HepG2 (cell line): ENCODE measurements at regions not wholly inside any gene's neighbourhood (a gene's known extent, or its start where the extent isn't known, plus 50 kb on each side); places are given as distances from the start of the nearest gene placed in this dataset.

Experiments used
- ATAC-seq: fragments of 200-7000 bp; cut with Tn5 transposase; 3 replicates; pipeline ENCODE4 v1.9.1; 2020; ENCODE audit warnings: mild to moderate bottlenecking, moderate library complexity
- BruUV-seq: library from RNA; stranded (reverse); fragments of 400-500 nt; replicated peaks from 2 replicates; lab custom pipeline; 2021; lab: Mats Ljungman, UMichigan
- CTCF ChIA-PET: fragments of 300-600 bp; formaldehyde crosslinking; extraction: SDS; loops from one replicate; lab custom pipeline; 2021; ENCODE audit warnings: low total read pairs, inconsistent platforms, low intra/inter-chr PET ratio; lab: Yijun Ruan, JAX
- POLR2A ChIA-PET: fragments of 350-600 bp; sonication (Branson Sonifier 250); formaldehyde crosslinking; loops from one replicate; lab custom pipeline; 2020; ENCODE audit warnings: antibody characterized with exemption, inconsistent platforms; lab: Yijun Ruan, JAX
- DNase-seq: peaks from one replicate; pipeline ENCODE4 v3.0.0-alpha.2; 2015; ENCODE audit warnings: low spot score
- FAIRE-seq: peaks from 3 replicates; lab custom pipeline; 2011; peaks lifted over from hg19 to GRCh38; lab: Jason Lieb, UNC
- H2AFZ ChIP-seq: one replicate; pipeline ENCODE4 v1.6.1; 2011; ENCODE audit warnings: low read length, inconsistent platforms
- H3K27ac ChIP-seq: fragments of 300-600 bp; 3 replicates; pipeline ENCODE4 v1.8.0; 2011; ENCODE audit warnings: mixed run types, mild to moderate bottlenecking, mixed read lengths, low read length, inconsistent platforms; ENCODE audit not compliant: insufficient read depth; ENCODE audit errors: extremely low read length
- H3K27me3 ChIP-seq, 2 experiments: fragments of 200-600 bp in 1 of 2; 2 replicates in 1 of 2; 3 replicates in 1 of 2; pipeline versions ENCODE4 v1.6.0 to v1.8.0; 2011; ENCODE audit warnings: low read length in 2 of 2, mild to moderate bottlenecking in 2 of 2, moderate library complexity in 2 of 2, inconsistent platforms in 1 of 2; ENCODE audit not compliant: insufficient read depth in 2 of 2, control insufficient read depth in 1 of 2
- H3K36me3 ChIP-seq, 2 experiments: fragments of 200-600 bp in 1 of 2; replicated peaks in 1 of 2; 2 replicates in 1 of 2; 3 replicates in 1 of 2; pipeline versions ENCODE4 v1.5.1 to v1.8.0; 2011; ENCODE audit warnings: low read length in 2 of 2, inconsistent platforms in 1 of 2; ENCODE audit not compliant: insufficient read depth in 2 of 2, control insufficient read depth in 1 of 2
- H3K4me1 ChIP-seq: 2 replicates; pipeline ENCODE4 v1.5.1; 2012; ENCODE audit warnings: low read length, inconsistent platforms; ENCODE audit not compliant: insufficient read depth
- H3K4me2 ChIP-seq: 2 replicates; pipeline ENCODE4 v1.6.0; 2011; ENCODE audit warnings: low read depth, low read length, inconsistent platforms
- H3K4me3 ChIP-seq, 3 experiments: fragments of 200-600 bp in 1 of 3; sonication (generic), shearing (Covaris generic) in 1 of 3; replicated peaks in 1 of 3; 2 replicates each; pipeline ENCODE4 v1.5.1; 2011 to 2016; ENCODE audit warnings: low read length in 3 of 3, inconsistent platforms in 2 of 3, low read depth in 2 of 3, mild to moderate bottlenecking in 2 of 3, control low read depth in 1 of 3, mixed read lengths in 1 of 3; ENCODE audit not compliant: insufficient read depth in 1 of 3
- H3K79me2 ChIP-seq: one replicate; pipeline ENCODE4 v1.6.1; 2011; ENCODE audit warnings: low read length, inconsistent platforms; ENCODE audit not compliant: insufficient read depth
- H3K9ac ChIP-seq: 2 replicates; pipeline ENCODE4 v1.6.0; 2011; ENCODE audit warnings: mild to moderate bottlenecking, low read depth, low read length, inconsistent platforms; ENCODE audit not compliant: insufficient read depth
- H3K9me3 ChIP-seq: 2 replicates; pipeline ENCODE4 v1.5.1; 2012; ENCODE audit warnings: mild to moderate bottlenecking, low read length
- H4K20me1 ChIP-seq: 2 replicates; pipeline ENCODE4 v1.6.0; 2011; ENCODE audit warnings: inconsistent platforms, mild to moderate bottlenecking, low read length, moderate library complexity; ENCODE audit not compliant: insufficient read depth
- ARHGAP35 ChIP-seq: sonication (generic); formaldehyde crosslinking; IDR thresholded peaks from 2 replicates; pipeline ENCODE4 v1.9.0; 2022; ENCODE audit warnings: mild to moderate bottlenecking, inconsistent platforms, moderate library complexity, missing genetic modification reagents, borderline replicate concordance
- KLF16 ChIP-seq, 2 experiments: sonication (generic) in 1 of 2; formaldehyde crosslinking in 1 of 2; IDR thresholded peaks; 2 replicates each; pipeline versions ENCODE4 v1.6.1 to v1.8.0; 2016 to 2023; ENCODE audit warnings: missing genetic modification reagents in 2 of 2, missing compliant biosample characterization in 1 of 2
- TAF1 ChIP-seq: sonication (generic); formaldehyde crosslinking; IDR thresholded peaks from 2 replicates; pipeline ENCODE4 v1.4.0; 2020; ENCODE audit warnings: missing genetic modification reagents
- ZBTB43 ChIP-seq: sonication (generic); formaldehyde crosslinking; conservative IDR thresholded peaks from 2 replicates; pipeline ENCODE4 v1.4.0; 2020; ENCODE audit warnings: missing genetic modification reagents
- ZNF776 ChIP-seq: sonication (generic); formaldehyde crosslinking; IDR thresholded peaks from 2 replicates; pipeline ENCODE4 v1.4.0; 2020; ENCODE audit warnings: mild to moderate bottlenecking, missing genetic modification reagents
- WGBS: methylation state at CpG from one replicate; pipeline ENCODE4 v1.1.6; 2017; ENCODE audit warnings: low lambda C conversion rate; 5-methylcytosine and 5-hydroxymethylcytosine counted together
- in situ Hi-C: cut with HindIII; loops from 2 replicates; pipeline ENCODE4 v1.10.0; 2017; ENCODE audit warnings: low pct_unique_long_range_greater_than_20kb; ENCODE audit not compliant: extremely low pct_ligation_motif_present
- intact Hi-C: fragments of 100-400 bp; cut with micrococcal nuclease; formaldehyde crosslinking; loops from one replicate; pipeline ENCODE4 v1.10.0; 2022; ENCODE audit not compliant: unreplicated experiment

GRCh38 chr9:89929673-89930480 is 325.1 kb downstream of the GADD45G start:
- Histone ChIP-seq H3K27ac (no peak overlapping the region), H4K20me1 (no peaks in the 10 kb centered on the region), H3K9me3 (no peaks in the 10 kb centered on the region), H3K4me2 (no peak overlapping the region), H3K27me3 (no peaks in the 10 kb centered on the region; a peak in 1 of 5 replicates), H3K79me2 (no peaks in the 10 kb centered on the region), H3K36me3 (no peaks in the 10 kb centered on the region), H2AFZ (no peak overlapping the region), H3K4me1 (peaks cover 12% of the 10 kb centered on the region), H3K4me3 (no peak overlapping the region), H3K9ac (no peak overlapping the region)
- FAIRE-seq: no peak
- intact Hi-C loops: no loop called here
- in situ Hi-C loops: no loop called here
- ChIA-PET POLR2A (no interaction called here), CTCF (no interaction called here)
- BruUV-seq: no TSS peak
- DNase-seq: no peak
- no peak for ATAC-seq
- no peak for TF ChIP-seq ZBTB43 (CRISPR knock-in tag)
- 30% methylated on average over 9 of the region's 9 CpGs for WGBS

- ChIA-PET CTCF (no interaction called here), POLR2A (no interaction called here)
- no peaks in the 10 kb centered on the region for H3K79me2 ChIP-seq
- TF ChIP-seq KLF16 (CRISPR knock-in tag; IDR thresholded peaks at IDR 0.05) (no peak), ZNF776 (CRISPR knock-in tag) (no peak), ARHGAP35 (CRISPR knock-in tag) (no peak), TAF1 (CRISPR knock-in tag) (no peak)
- H3K9me3 ChIP-seq: no peaks in the 10 kb centered on the region
- H3K36me3 ChIP-seq: no peaks in the 10 kb centered on the region
- H3K4me3 ChIP-seq: no peak overlapping the region
- ATAC-seq (no peak), FAIRE-seq (no peak), DNase-seq (no peak)
- no peak overlapping the region for H3K9ac ChIP-seq
- in situ Hi-C loops: no loop called here
- no peaks in the 10 kb centered on the region for H4K20me1 ChIP-seq
- H3K27me3 ChIP-seq: no peaks in the 10 kb centered on the region; a peak in 1 of 5 replicates
- BruUV-seq: no TSS peak
- 11% methylated on average over 4 of the region's 4 CpGs for WGBS
- no peak overlapping the region for H3K4me2 ChIP-seq
- H2AFZ ChIP-seq: no peak overlapping the region
- no peak overlapping the region for H3K27ac ChIP-seq
- H3K4me1 ChIP-seq: no peaks in the 10 kb centered on the region
- intact Hi-C loops: no loop called here
Measured at GRCh38 chr9:89933578-89933977, 328.8 kb downstream of the GADD45G start.
